Esophagus muscularis mucosa (tissue), 4 donors: ENCODE measurements at regions not wholly inside any gene's neighbourhood (a gene's known extent, or its start where the extent isn't known, plus 50 kb on each side); places are given as distances from the start of the nearest gene placed in this dataset.

Experiments used
- EP300 ChIP-seq: sonication (generic); formaldehyde crosslinking; IDR thresholded peaks from one replicate; pipeline ENCODE4 v1.6.1; 2017; ENCODE audit warnings: antibody characterized with exemption
- POLR2A ChIP-seq: fragments of 450-650 bp; IDR thresholded peaks from one replicate; pipeline ENCODE4 v1.6.1; 2017; ENCODE audit warnings: antibody characterized with exemption, moderate library complexity, mild to moderate bottlenecking, low read depth
- POLR2AphosphoS5 ChIP-seq, 2 donors: sonication (generic); formaldehyde crosslinking; IDR thresholded peaks; one replicate each; pipeline ENCODE4 v1.6.1; 2017; ENCODE audit warnings: antibody characterized with exemption in 2 of 2
- TF ChIP-seq, protein P1 (sequence below), 3 experiments: fragments of 200-600 bp in 2 of 3; fragments of 450-650 bp in 1 of 3; sonication (generic) in 2 of 3; IDR thresholded peaks; one replicate each; pipeline ENCODE4 v1.5.1; 2017 to 2019; ENCODE audit warnings: antibody characterized with exemption in 3 of 3, mild to moderate bottlenecking in 2 of 3, moderate library complexity in 1 of 3

DNA sequence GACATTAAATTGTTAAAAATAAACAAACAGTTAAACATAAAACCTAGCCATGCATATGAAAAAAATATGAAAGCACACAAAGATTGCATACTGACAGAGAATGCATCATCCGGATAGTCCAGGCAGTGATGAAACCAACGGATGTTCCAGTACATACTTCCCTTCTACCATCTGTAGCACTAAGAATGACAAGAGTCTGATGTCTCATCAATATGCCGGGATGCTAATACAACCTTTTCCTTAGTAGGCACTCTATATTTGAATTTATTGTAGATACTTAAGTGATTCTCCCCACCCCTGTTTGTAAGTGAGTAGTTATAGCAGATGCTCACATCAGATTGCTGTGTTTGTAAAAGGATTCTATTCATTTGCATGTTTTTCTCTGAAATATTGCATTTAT, 571.2 kb upstream of the WWC1 start:
- TF ChIP-seq, protein P1, sequence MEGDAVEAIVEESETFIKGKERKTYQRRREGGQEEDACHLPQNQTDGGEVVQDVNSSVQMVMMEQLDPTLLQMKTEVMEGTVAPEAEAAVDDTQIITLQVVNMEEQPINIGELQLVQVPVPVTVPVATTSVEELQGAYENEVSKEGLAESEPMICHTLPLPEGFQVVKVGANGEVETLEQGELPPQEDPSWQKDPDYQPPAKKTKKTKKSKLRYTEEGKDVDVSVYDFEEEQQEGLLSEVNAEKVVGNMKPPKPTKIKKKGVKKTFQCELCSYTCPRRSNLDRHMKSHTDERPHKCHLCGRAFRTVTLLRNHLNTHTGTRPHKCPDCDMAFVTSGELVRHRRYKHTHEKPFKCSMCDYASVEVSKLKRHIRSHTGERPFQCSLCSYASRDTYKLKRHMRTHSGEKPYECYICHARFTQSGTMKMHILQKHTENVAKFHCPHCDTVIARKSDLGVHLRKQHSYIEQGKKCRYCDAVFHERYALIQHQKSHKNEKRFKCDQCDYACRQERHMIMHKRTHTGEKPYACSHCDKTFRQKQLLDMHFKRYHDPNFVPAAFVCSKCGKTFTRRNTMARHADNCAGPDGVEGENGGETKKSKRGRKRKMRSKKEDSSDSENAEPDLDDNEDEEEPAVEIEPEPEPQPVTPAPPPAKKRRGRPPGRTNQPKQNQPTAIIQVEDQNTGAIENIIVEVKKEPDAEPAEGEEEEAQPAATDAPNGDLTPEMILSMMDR (IDR thresholded peaks at IDR 0.05), result no peak
- TF ChIP-seq POLR2AphosphoS5 (IDR thresholded peaks at IDR 0.05) (no peak), POLR2A (no peak), EP300 (no peak)
